ENCODE measurements at regions not wholly inside any gene's neighbourhood (a gene's known extent, or its start where the extent isn't known, plus 50 kb on each side); places are given as distances from the start of the nearest gene placed in this dataset.

DNA sequence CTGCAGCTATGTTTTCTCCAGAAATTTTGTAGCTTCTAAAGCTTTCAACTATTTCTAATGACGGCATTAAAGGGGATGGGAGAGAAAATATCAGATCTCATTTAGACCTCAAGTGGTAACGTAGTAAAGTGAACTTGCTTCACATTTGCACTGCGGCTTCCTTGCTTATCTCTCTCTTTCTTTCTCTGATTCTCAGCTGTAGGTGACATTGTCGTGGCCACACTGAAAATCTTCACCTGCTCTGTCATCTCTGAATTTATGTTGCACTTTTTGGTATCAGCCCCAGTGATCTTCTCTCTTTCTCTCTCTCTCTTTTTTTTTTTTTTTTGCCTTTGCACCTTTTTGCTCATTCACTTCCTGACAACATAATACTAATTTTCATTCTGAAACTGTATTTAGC, 254.1 kb upstream of the SATB1 start:
- H3K27me3 Mint-ChIP-seq (ENCODE audit: low read depth), result no peaks in the 10 kb centered on the region
- Histone ChIP-seq H3K4me2 (ENCODE audit: insufficient read depth, insufficient read length, low read length) (no peak overlapping the region), H3K27ac (ENCODE audit: insufficient read length, low read depth, low read length) (no peak overlapping the region), H2BK20ac (ENCODE audit: low read depth, low read length, poor library complexity, severe bottlenecking) (no peak overlapping the region), H3K14ac (ENCODE audit: insufficient read depth, low read length) (no peak overlapping the region), H3K27me3 (ENCODE audit: insufficient read depth, low read length) (no peaks in the 10 kb centered on the region), H3K56ac (ENCODE audit: insufficient read length, low read depth, low read length) (no peak overlapping the region), H4K20me1 (ENCODE audit: control insufficient read depth, insufficient read depth, insufficient read length) (no peaks in the 10 kb centered on the region), H4K8ac (replicated peaks; ENCODE audit: insufficient read length, low read depth, low read length) (no peak overlapping the region), H3K23ac (ENCODE audit: insufficient read length, low read depth, low read length) (no peak overlapping the region), H2BK5ac (ENCODE audit: insufficient read length, low read length) (no peak overlapping the region), H2BK15ac (ENCODE audit: low read depth, low read length) (no peak overlapping the region), H3K9ac (ENCODE audit: extremely low read depth, insufficient read length, low read length) (no peak overlapping the region), H3K79me2 (ENCODE audit: insufficient read depth, low read length) (no peaks in the 10 kb centered on the region), H2AK5ac (ENCODE audit: insufficient read length, low read length) (no peak overlapping the region), H3K18ac (ENCODE audit: insufficient read length, low read depth, low read length) (no peak overlapping the region), H3T11ph (ENCODE audit: low read length) (no peak overlapping the region), H3K9me3 (ENCODE audit: control insufficient read depth, low read depth, low read length) (no peaks in the 10 kb centered on the region), H3K4ac (ENCODE audit: low read depth, low read length) (no peak overlapping the region), H2AFZ (ENCODE audit: low read length) (no peak overlapping the region), H3K23me2 (ENCODE audit: insufficient read length, low read depth, low read length, poor library complexity, severe bottlenecking) (no peaks in the 10 kb centered on the region), H4K91ac (ENCODE audit: insufficient read length, low read depth, low read length) (no peak overlapping the region), H4K5ac (ENCODE audit: insufficient read length, low read depth, low read length) (no peak overlapping the region), H2BK120ac (ENCODE audit: low read depth, low read length, poor library complexity, severe bottlenecking) (no peak overlapping the region), H2BK12ac (ENCODE audit: insufficient read length, low read depth, low read length) (no peak overlapping the region), H3K79me1 (ENCODE audit: insufficient read depth, low read depth, low read length, poor library complexity, severe bottlenecking) (no peaks in the 10 kb centered on the region), H3K4me1 (ENCODE audit: insufficient read depth, low read length) (no peaks in the 10 kb centered on the region)
- no CpG with 5 or more reads among the region's 4 CpGs for WGBS (ENCODE audit: extremely low coverage, insufficient read length, low lambda C conversion rate)
- peaks cover 5% of the 10 kb centered on the region in 2 experiments; a peak in 1 of 5 replicates for H3K9me3 Mint-ChIP-seq
- TF ChIP-seq, protein P1, sequence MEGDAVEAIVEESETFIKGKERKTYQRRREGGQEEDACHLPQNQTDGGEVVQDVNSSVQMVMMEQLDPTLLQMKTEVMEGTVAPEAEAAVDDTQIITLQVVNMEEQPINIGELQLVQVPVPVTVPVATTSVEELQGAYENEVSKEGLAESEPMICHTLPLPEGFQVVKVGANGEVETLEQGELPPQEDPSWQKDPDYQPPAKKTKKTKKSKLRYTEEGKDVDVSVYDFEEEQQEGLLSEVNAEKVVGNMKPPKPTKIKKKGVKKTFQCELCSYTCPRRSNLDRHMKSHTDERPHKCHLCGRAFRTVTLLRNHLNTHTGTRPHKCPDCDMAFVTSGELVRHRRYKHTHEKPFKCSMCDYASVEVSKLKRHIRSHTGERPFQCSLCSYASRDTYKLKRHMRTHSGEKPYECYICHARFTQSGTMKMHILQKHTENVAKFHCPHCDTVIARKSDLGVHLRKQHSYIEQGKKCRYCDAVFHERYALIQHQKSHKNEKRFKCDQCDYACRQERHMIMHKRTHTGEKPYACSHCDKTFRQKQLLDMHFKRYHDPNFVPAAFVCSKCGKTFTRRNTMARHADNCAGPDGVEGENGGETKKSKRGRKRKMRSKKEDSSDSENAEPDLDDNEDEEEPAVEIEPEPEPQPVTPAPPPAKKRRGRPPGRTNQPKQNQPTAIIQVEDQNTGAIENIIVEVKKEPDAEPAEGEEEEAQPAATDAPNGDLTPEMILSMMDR (conservative IDR thresholded peaks at IDR 0.05), result no peak
- H3K27ac Mint-ChIP-seq, result no peak overlapping the region
- peaks cover 0 to 4% (median 0%) of the 10 kb centered on the region in 3 experiments; a peak in 4 of 7 replicates for H3K36me3 Mint-ChIP-seq (ENCODE audit: insufficient read depth in 1 of 3, low read depth in 3 of 3)
- DNase-seq, result no peak
- no peak overlapping the region for H3K4me3 Mint-ChIP-seq
- no peaks in the 10 kb centered on the region for H3K4me1 Mint-ChIP-seq
